ENCODE measurements at regions not wholly inside any gene's neighbourhood (a gene's known extent, or its start where the extent isn't known, plus 50 kb on each side); places are given as distances from the start of the nearest gene placed in this dataset.

DNA sequence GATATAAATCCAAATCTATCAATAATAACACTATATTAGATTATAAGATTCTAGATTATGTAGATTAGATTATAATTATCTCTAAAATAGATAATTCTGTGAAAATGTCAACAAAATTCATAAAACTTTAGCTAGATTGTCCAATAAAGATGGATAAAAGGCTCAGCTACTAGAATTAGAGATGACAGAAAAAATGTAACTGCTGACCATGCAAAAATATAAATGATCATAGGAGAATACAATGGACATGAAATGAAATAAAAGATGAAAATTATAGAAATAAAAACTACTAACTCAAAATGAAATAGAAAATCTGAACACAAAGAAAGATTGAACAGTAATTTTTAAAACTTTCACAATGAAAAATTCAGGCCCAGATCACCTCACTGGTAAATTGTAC, 1332.1 kb upstream of the CELF2 start:
- TF ChIP-seq POLR2A (IDR thresholded peaks at IDR 0.05) (no peak), CTCF (IDR thresholded peaks at IDR 0.05) (no peak)

All from esophagus squamous epithelium (tissue), 4 donors.